HCT116 (cell line): ENCODE measurements at regions not wholly inside any gene's neighbourhood (a gene's known extent, or its start where the extent isn't known, plus 50 kb on each side); places are given as distances from the start of the nearest gene placed in this dataset.

Experiments
- ATAC-seq: fragments of 200-7000 bp; cut with Tn5 transposase; 2 replicates; pipeline ENCODE4 v1.9.1; 2020; ENCODE audit warnings: mild to moderate bottlenecking, moderate library complexity
- BruUV-seq: library from RNA; stranded (reverse); fragments of 400-500 nt; replicated peaks from 2 replicates; lab custom pipeline; 2021; lab: Mats Ljungman, UMichigan
- CTCF ChIA-PET: fragments of 300-600 bp; sonication (Branson Sonifier 250); formaldehyde crosslinking; loops from one replicate; lab custom pipeline; 2021; ENCODE audit warnings: antibody characterized with exemption; lab: Charles Lee
- POLR2A ChIA-PET: fragments of 300-600, 350-600 bp; sonication (Branson Sonifier 250); formaldehyde crosslinking; loops from one replicate; lab custom pipeline; 2021; ENCODE audit warnings: antibody characterized with exemption; lab: Charles Lee
- RAD21 ChIA-PET, 2 experiments: fragments of 300-600 bp; sonication (Branson Sonifier 250); formaldehyde crosslinking; loops; one replicate each; lab custom pipeline; 2023; ENCODE audit warnings: low total read pairs in 2 of 2; ENCODE audit not compliant: uncharacterized antibody in 2 of 2, unreplicated experiment in 2 of 2, low non-redundant PET in 1 of 2; lab: Charles Lee
- DNase-seq: peaks from one replicate; pipeline ENCODE4 v3.0.0-alpha.2; 2010; ENCODE audit warnings: low read depth, low spot score
- H2AFZ ChIP-seq: fragments of 200-600 bp; shearing (Covaris generic), sonication (generic); 2 replicates; pipeline ENCODE4 v1.6.1; 2017; ENCODE audit warnings: low read depth, mixed run types, mixed read lengths, antibody characterized with exemption, low read length; ENCODE audit not compliant: poor library complexity, severe bottlenecking
- H3K27ac ChIP-seq: 2 replicates; pipeline ENCODE4 v1.5.1; 2012; ENCODE audit warnings: low read depth, low read length
- H3K27me3 ChIP-seq: fragments of 200-600 bp; sonication (generic); 2 replicates; pipeline ENCODE4 v1.6.1; 2016; ENCODE audit warnings: mixed run types, low read length, mixed read lengths; ENCODE audit not compliant: insufficient read depth
- H3K36me3 ChIP-seq, 2 experiments: fragments of 200-500 bp in 1 of 2; fragments of 200-600 bp in 1 of 2; sonication (Bioruptor generic) in 1 of 2; sonication (generic) in 1 of 2; 2 replicates each; pipeline versions ENCODE4 v1.5.1 to v1.6.1; 2014 to 2016; ENCODE audit warnings: low read length in 2 of 2, inconsistent platforms in 1 of 2, mixed read lengths in 1 of 2, mixed run types in 1 of 2; ENCODE audit not compliant: insufficient read depth in 2 of 2, control insufficient read depth in 1 of 2
- H3K4me1 ChIP-seq, 2 experiments: fragments of 200-600 bp in 1 of 2; sonication (generic) in 1 of 2; 2 replicates each; pipeline versions ENCODE4 v1.5.1 to v1.6.1; 2012 to 2017; ENCODE audit warnings: low read length in 2 of 2, inconsistent platforms in 1 of 2, mild to moderate bottlenecking in 1 of 2, mixed read lengths in 1 of 2, mixed run types in 1 of 2, moderate library complexity in 1 of 2; ENCODE audit not compliant: insufficient read depth in 2 of 2, control insufficient read depth in 1 of 2
- H3K4me2 ChIP-seq: fragments of 200-600 bp; sonication (generic); 2 replicates; pipeline ENCODE4 v1.6.1; 2017; ENCODE audit warnings: mixed run types, low read length, mixed read lengths
- H3K4me3 ChIP-seq, 2 experiments: fragments of 200-600 bp in 1 of 2; sonication (generic) in 1 of 2; replicated peaks in 1 of 2; 2 replicates each; pipeline ENCODE4 v1.5.1; 2011 to 2016; ENCODE audit warnings: low read length in 2 of 2, control low read depth in 1 of 2, low read depth in 1 of 2, mild to moderate bottlenecking in 1 of 2, mixed read lengths in 1 of 2, mixed run types in 1 of 2
- H3K79me2 ChIP-seq: fragments of 200-600 bp; sonication (generic); 2 replicates; pipeline ENCODE4 v1.6.1; 2017; ENCODE audit warnings: mild to moderate bottlenecking, mixed run types, low read length, moderate library complexity, mixed read lengths; ENCODE audit not compliant: insufficient read depth
- H3K9ac ChIP-seq: fragments of 200-600 bp; sonication (generic); 2 replicates; pipeline ENCODE4 v1.6.1; 2016; ENCODE audit warnings: low read length, mixed read lengths
- H3K9me2 ChIP-seq: fragments of 200-600 bp; sonication (generic), shearing (Covaris generic); 2 replicates; pipeline ENCODE4 v1.6.1; 2017; ENCODE audit warnings: mixed run types, mild to moderate bottlenecking, moderate library complexity; ENCODE audit not compliant: insufficient read depth
- H3K9me3 ChIP-seq, 2 experiments: fragments of 200-500 bp in 1 of 2; fragments of 200-600 bp in 1 of 2; sonication (Bioruptor generic) in 1 of 2; sonication (generic) in 1 of 2; 2 replicates each; pipeline ENCODE4 v1.6.1; 2014 to 2017; ENCODE audit warnings: low read length in 2 of 2, mixed read lengths in 2 of 2, inconsistent platforms in 1 of 2, low read depth in 1 of 2, mild to moderate bottlenecking in 1 of 2, mixed run types in 1 of 2, moderate library complexity in 1 of 2; ENCODE audit not compliant: control insufficient read depth in 1 of 2, insufficient read depth in 1 of 2
- H4K20me1 ChIP-seq: fragments of 200-600 bp; sonication (generic), shearing (Covaris generic); 2 replicates; pipeline ENCODE4 v1.6.1; 2017; ENCODE audit warnings: mixed run types, mild to moderate bottlenecking, moderate library complexity; ENCODE audit not compliant: insufficient read depth
- CEBPB ChIP-seq: IDR thresholded peaks from 2 replicates; pipeline ENCODE4 v1.6.1; 2012; ENCODE audit warnings: low read depth
- ELF1 ChIP-seq: IDR thresholded peaks from 2 replicates; pipeline ENCODE4 v1.6.1; 2012; ENCODE audit warnings: low read depth, borderline replicate concordance
- EZH2 ChIP-seq: fragments of 200-600 bp; sonication (generic); IDR thresholded peaks from 2 replicates; pipeline ENCODE4 v1.6.1; 2017; ENCODE audit warnings: antibody characterized with exemption, mixed run types
- FOSL1 ChIP-seq: IDR thresholded peaks from 2 replicates; pipeline ENCODE4 v1.6.1; 2012; ENCODE audit warnings: low read depth
- JUND ChIP-seq: IDR thresholded peaks from 2 replicates; pipeline ENCODE4 v1.6.1; 2012
- POLR2A ChIP-seq: IDR thresholded peaks from 2 replicates; pipeline ENCODE4 v1.7.0; 2011; ENCODE audit warnings: borderline replicate concordance; ENCODE audit not compliant: insufficient read depth, insufficient read length; ENCODE audit errors: extremely low read depth
- RAD21 ChIP-seq: IDR thresholded peaks from 2 replicates; pipeline ENCODE4 v1.6.1; 2012; ENCODE audit warnings: low read depth, mild to moderate bottlenecking
- SIN3A ChIP-seq: IDR thresholded peaks from 2 replicates; pipeline ENCODE4 v1.6.1; 2012; ENCODE audit warnings: low read depth
- SP1 ChIP-seq: IDR thresholded peaks from 2 replicates; pipeline ENCODE4 v1.6.1; 2012; ENCODE audit warnings: low read depth
- YY1 ChIP-seq: IDR thresholded peaks from 2 replicates; pipeline ENCODE4 v1.6.1; 2011; ENCODE audit warnings: low read length, low read depth, moderate library complexity, mild to moderate bottlenecking; ENCODE audit not compliant: insufficient replicate concordance; ENCODE audit errors: extremely low read depth
- ZFX ChIP-seq: fragments of 450-650 bp; IDR thresholded peaks from 2 replicates; pipeline ENCODE4 v1.6.1; 2017
- intact Hi-C: fragments of 100-400 bp; cut with micrococcal nuclease; formaldehyde crosslinking; loops from 2 replicates; pipeline ENCODE4 v1.10.0; 2022
- TF ChIP-seq, protein P1 (sequence below): IDR thresholded peaks from 2 replicates; pipeline ENCODE4 v1.6.1; 2012; ENCODE audit warnings: low read depth
- TF ChIP-seq, protein P2 (sequence below): IDR thresholded peaks from 2 replicates; pipeline ENCODE4 v1.6.1; 2012
- TF ChIP-seq, protein P3 (sequence below): IDR thresholded peaks from 2 replicates; pipeline ENCODE4 v1.6.1; 2012

DNA sequence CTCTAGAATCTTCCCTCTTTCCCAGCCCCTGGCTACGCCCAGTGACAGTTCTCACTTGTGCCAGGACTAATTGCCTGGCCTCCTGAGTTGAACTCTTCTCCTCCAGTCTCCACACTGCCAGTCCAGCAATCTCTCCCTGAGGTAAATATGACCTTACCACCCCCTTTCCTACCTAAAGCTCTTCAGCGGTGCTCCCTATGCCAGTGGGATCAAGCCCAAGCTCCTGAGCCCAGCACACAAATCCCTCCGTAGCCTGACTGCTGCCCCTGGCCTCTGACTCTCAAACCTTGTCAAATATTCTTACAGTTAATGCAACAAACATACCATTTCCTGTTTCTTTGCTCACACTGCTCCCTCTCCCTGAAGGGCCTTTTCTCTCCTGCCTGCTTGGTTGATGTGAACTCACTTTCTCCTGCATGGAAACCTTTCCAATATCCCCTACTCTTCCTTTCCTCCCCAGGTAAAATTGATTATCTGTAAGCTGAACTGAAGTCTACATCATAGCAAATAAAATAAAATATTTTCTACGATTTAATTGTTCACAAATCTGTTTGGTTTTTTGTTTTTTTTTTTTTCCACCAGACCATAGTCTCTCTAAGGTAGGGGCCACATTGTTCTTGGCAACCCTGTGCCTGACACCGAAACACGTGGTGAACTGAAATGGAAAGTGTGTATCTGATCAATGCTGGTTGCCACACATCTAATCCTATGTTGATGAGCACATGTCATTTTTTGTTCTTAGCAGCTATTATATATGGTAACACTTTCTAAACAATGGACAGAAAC, 147.5 kb downstream of the SLC38A6 start:
- TF ChIP-seq ELF1: no peak
- TF ChIP-seq ZFX: no peak
- TF ChIP-seq SIN3A: no peak
- TF ChIP-seq FOSL1: no peak
- Histone ChIP-seq H3K36me3 (no peaks in the 10 kb centered on the region), H3K27me3 (no peaks in the 10 kb centered on the region), H3K4me3 (no peak overlapping the region), H3K4me2 (no peak overlapping the region), H3K4me1 (peaks cover 0 to 7% of the 10 kb centered on the region in 2 experiments; a peak in 1 of 4 replicates), H3K9me2 (no peaks in the 10 kb centered on the region), H3K9ac (no peak overlapping the region), H3K9me3 (no peaks in the 10 kb centered on the region), H2AFZ (no peak overlapping the region), H3K79me2 (no peaks in the 10 kb centered on the region), H3K27ac (no peak overlapping the region), H4K20me1 (no peaks in the 10 kb centered on the region)
- POLR2A ChIA-PET: no interaction called here
- ATAC-seq: no peak
- RAD21 ChIA-PET: no interaction called here
- CTCF ChIA-PET: no interaction called here
- no peak for DNase-seq
- intact Hi-C loops: no loop called here
- BruUV-seq: no TSS peak

DNA sequence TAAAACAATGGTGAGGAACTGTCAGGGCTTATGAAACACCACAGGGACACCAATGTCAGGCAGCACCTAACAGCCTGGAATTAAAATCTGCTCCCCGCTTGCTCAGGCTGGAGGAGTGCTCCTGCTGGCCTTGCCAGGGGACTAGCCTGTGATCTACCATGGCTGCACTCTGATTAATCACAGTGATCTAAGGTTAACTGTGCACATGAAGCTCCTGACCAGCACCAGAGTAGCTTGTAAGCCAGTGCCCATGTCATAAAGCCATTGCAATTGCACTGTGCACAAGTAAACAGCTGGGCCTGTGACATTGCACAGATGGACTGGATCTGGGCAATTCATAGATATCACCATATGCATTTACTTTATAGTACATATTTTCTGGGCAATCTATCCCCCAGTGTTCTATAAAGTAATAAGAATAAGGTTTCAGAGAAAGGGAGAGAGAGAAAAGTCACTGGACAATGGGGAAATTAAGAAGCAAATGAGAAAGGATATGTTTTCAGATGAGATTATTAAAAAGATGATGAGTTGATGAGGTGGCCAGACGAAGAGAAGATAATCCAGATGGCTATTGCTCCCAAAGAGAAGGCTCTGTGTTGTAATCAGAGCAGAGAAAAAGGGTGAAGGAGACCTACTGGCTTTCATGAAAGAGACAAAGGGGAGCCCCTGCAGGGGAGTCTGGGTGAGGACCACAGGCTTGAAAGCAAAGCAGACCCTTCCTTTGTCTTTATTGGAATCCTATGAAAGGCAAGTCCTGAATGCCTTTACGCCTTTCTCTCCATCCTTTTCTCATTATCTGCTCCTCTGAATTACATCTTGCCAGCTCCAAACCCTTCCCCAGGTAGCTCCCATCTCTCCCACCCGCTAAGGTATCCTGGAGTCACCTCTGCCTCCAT, 145.8 kb downstream of the SLC38A6 start:
- no peaks in the 10 kb centered on the region for H3K9me2 ChIP-seq
- ATAC-seq (no peak), DNase-seq (no peak)
- no peaks in the 10 kb centered on the region for H3K27me3 ChIP-seq
- CTCF ChIA-PET: no interaction called here
- POLR2A ChIA-PET: no interaction called here
- no peaks in the 10 kb centered on the region for H3K36me3 ChIP-seq
- H3K79me2 ChIP-seq: no peaks in the 10 kb centered on the region
- no peak overlapping the region for H3K27ac ChIP-seq
- RAD21 ChIA-PET: no interaction called here
- H3K4me1 ChIP-seq: peaks cover 0 to 7% of the 10 kb centered on the region in 2 experiments; a peak in 1 of 4 replicates
- no peak overlapping the region for H3K9ac ChIP-seq
- intact Hi-C loops: no loop called here
- H3K9me3 ChIP-seq: no peaks in the 10 kb centered on the region
- no peak overlapping the region for H2AFZ ChIP-seq
- H3K4me2 ChIP-seq: no peak overlapping the region
- no TSS peak for BruUV-seq
- H3K4me3 ChIP-seq: no peak overlapping the region
- H4K20me1 ChIP-seq: no peaks in the 10 kb centered on the region
- TF ChIP-seq, protein P1, sequence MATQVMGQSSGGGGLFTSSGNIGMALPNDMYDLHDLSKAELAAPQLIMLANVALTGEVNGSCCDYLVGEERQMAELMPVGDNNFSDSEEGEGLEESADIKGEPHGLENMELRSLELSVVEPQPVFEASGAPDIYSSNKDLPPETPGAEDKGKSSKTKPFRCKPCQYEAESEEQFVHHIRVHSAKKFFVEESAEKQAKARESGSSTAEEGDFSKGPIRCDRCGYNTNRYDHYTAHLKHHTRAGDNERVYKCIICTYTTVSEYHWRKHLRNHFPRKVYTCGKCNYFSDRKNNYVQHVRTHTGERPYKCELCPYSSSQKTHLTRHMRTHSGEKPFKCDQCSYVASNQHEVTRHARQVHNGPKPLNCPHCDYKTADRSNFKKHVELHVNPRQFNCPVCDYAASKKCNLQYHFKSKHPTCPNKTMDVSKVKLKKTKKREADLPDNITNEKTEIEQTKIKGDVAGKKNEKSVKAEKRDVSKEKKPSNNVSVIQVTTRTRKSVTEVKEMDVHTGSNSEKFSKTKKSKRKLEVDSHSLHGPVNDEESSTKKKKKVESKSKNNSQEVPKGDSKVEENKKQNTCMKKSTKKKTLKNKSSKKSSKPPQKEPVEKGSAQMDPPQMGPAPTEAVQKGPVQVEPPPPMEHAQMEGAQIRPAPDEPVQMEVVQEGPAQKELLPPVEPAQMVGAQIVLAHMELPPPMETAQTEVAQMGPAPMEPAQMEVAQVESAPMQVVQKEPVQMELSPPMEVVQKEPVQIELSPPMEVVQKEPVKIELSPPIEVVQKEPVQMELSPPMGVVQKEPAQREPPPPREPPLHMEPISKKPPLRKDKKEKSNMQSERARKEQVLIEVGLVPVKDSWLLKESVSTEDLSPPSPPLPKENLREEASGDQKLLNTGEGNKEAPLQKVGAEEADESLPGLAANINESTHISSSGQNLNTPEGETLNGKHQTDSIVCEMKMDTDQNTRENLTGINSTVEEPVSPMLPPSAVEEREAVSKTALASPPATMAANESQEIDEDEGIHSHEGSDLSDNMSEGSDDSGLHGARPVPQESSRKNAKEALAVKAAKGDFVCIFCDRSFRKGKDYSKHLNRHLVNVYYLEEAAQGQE: no peak
- TF ChIP-seq, protein P2, sequence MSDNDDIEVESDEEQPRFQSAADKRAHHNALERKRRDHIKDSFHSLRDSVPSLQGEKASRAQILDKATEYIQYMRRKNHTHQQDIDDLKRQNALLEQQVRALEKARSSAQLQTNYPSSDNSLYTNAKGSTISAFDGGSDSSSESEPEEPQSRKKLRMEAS: no peak
- no peak for TF ChIP-seq EZH2
- no peak for TF ChIP-seq RAD21
- TF ChIP-seq SP1: no peak
- no peak for TF ChIP-seq SIN3A
- TF ChIP-seq, protein P3, sequence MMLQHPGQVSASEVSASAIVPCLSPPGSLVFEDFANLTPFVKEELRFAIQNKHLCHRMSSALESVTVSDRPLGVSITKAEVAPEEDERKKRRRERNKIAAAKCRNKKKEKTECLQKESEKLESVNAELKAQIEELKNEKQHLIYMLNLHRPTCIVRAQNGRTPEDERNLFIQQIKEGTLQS: no peak
- no peak for TF ChIP-seq JUND
- TF ChIP-seq POLR2A: no peak
- TF ChIP-seq CEBPB: no peak
- no peak for TF ChIP-seq YY1
